NCI-H2196 treated with DMSO at 0.1 percent for 48 hours (cell line): ENCODE measurements at regions not wholly inside any gene's neighbourhood (a gene's known extent, or its start where the extent isn't known, plus 50 kb on each side); places are given as distances from the start of the nearest gene placed in this dataset.
"Not testable (repeated sequence)": the region's sequence is repeated elsewhere in the genome, so short reads cannot be mapped to it uniquely, and the experiment has no call there.

ENCODE experiments used
- DNase-seq: peaks from one replicate; lab custom pipeline; 2025; ENCODE audit not compliant: unreplicated experiment; lab: John Stamatoyannopoulos, UW

DNA sequence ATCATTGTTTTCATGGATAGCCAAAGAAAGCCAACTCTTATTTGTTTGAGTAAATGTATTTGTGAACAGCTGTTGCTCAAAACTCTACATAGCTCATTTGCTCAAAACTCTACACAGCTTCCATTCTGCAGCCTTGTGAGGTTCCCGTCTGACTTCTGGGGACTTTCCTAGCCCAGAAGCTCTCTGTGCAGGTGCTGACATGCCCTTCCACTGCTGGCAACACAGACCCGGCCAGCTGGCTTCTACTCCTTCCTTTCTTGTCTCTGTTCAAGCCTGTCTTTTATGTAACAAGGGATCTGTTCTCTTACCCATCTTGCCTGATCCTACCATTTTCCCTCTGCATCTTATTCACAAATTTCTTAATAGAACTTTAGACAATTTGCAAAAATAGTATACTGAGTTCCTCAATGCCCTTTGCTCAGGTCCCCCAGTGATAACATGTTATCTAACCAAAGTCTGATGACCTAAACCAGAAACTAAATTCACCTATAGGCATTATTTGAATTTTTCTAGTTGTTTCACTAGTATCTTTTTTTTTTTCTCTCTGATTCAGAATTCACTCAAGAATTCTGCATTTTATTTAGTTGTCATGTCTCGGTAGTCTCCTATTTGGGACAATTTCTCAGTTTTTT is 556.5 kb upstream of the SEMA6A start:
- no peak for DNase-seq

DNA sequence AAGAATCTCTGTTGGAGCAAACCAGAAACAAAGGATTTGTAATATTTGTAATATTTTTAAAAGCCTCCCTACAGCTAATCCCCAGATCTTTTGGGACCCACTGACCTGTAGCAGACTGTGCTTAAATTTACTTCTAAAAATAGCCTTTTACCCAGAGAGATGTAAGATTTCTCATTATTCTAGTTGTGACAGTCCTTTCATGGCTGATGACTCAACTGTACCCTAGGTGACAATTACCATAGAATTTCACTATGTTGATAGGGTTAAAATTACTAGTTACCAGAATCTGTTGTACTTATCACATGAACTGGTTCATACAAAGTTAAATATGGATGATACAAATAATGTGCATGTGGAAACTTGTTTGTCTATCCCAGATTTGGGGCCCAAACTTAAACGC is 543.9 kb upstream of the SEMA6A start:
- no peak for DNase-seq

GRCh38 chr5:117117314-117117713 is 542.7 kb upstream of the SEMA6A start:
- not testable (repeated sequence) for DNase-seq

DNA sequence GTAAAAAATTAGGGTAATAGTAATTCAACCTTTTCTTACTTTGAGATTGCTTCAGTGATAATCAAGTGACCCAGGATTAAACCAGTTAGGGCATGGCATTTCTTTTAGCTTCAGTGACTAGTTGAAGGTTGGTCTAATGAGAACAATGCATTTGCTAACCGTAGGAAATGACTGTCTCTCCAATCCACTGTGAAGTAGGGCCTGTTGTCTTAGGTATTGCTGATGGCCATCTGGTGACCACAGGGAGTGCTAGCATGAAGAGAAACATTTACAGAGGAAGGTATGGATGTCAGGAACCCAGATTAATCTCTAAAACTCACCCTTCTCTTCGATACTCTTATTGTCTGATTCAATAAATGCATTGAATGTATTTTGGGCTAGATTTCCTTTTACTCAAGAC is 535.9 kb upstream of the SEMA6A start:
- no peak for DNase-seq

GRCh38 chr5:117107859-117108258 is 533.2 kb upstream of the SEMA6A start:
- no peak for DNase-seq

GRCh38 chr5:117103703-117104102 is 529.1 kb upstream of the SEMA6A start:
- DNase-seq = no peak

DNA sequence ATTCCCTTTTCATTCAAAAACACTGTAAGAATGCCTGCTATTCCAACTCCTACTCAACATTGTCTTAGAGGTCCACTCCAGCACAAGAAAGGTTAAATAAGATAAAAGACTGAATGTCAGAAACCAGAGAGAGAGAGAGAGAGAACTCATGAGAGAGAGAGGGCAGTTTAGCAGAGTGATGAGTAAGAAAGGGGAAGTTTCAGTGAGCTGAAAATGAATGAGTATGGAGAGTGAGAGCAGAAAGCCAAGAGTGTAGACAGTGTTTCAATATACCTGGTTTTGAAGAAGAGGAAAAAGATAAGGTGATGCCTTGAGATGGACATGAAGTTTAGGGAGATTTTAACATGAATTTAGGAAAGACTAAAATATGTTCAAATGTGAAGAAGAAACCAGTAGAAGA is 528.0 kb upstream of the SEMA6A start:
- DNase-seq = no peak

DNA sequence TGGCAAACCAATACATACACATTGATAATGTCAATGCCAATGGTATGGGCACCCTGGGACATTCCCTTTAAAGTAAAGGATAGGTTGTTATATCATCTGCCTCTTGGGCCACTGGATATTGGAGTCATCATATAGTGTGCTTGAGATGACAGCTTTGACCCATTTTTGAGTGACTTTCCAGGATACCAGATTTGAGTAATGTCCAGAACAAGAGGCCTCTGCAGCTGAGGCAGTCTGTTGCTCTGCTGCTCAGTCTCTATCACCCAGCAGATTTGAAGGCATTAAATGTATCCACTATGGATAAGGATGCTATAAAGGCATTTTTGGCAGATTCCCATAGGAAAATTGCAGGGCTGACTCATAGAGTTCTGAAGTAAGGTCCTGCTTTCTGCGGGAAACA is 525.6 kb upstream of the SEMA6A start:
- no peak for DNase-seq

GRCh38 chr5:117098094-117098493 is 523.5 kb upstream of the SEMA6A start:
- no peak for DNase-seq

DNA sequence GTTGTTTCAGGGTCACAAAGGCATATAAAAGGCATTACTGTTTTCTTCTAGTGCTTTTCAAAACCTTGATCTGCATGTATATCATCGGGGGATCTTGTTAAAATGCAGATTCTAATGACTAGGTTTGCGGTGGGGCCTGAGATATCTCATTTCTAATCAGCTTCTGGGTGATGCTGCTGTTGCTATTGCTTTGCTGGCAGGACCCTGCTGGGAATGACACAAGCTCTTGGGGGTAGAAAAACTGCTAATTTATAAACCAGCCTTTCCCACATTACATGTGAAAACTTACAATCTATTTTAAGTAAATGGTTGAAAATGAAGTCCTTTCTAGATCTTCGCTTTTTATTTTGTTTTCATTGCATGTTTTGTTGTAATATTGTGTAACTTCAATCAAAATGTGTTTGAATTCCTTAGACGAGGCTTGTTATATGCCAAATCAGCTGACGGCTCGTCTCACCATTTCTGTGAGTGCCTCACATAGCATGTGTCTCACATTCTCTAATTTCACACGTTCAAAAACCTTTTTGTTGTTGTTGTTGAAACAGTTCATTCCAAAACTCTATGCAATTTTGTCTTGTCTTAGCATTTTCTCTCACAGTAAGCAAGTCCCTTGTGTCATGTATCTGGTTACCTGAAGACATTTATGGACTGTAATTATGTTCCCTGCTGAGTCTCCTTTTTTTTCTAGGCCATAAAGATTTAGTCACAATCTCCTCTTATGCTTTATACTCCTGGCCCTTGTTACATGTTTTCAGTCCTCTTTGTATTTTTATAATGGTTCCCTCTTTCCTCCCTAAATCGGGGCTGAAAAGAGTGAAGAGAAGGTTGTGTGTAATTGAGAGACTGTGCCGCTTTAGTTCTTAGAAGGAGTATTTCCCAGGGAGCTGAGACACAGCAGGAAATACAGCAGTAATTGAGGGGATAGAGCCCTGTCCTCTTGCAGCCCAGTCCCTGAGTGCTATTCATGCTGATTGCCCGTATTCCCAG is 521.0 kb upstream of the SEMA6A start:
- DNase-seq = no peak

- no peak for DNase-seq
Measured at GRCh38 chr5:117094114-117094815, 519.6 kb upstream of the SEMA6A start.

- no peak for DNase-seq
Measured at GRCh38 chr5:117093653-117094052, 519.0 kb upstream of the SEMA6A start.

- DNase-seq = no peak
Measured at GRCh38 chr5:117089001-117089400, 514.4 kb upstream of the SEMA6A start.

DNA sequence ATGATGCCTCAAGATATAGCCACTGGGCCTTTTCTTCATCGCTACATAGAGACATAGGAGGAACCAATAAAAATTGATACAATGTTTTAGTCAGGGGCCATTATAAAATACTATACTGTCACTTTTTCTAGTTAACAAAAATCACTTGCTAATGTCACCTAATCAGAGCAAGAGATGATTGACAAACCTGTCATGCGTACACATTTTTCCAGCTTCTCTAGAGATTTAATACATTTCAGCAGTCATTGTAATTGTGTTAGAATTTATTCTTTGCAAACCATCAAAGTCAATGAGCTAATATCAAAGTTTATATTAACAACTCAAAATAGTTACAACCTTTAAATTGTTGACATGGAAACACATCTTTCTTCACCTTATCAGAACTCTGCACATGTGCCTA is 513.6 kb upstream of the SEMA6A start:
- no peak for DNase-seq

DNA sequence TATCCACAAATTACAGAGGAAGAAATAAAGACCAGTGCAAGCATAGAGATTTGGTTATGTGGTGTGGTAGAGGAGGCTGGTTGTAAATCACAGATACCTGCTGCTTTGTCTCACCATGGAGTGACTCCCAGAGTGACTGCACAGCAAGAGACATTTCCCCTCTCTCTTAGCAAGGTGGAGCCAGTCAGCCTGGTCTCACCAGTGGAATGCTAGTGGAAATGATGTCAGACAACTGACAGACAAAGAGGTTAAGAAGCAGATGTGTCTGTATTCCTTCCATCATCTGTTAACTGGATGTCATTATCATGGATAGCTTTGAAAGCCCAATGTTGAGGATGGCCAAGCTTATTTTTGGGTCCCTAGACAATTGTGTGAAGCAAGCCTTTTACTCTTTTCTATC is 509.4 kb upstream of the SEMA6A start:
- DNase-seq = no peak

DNA sequence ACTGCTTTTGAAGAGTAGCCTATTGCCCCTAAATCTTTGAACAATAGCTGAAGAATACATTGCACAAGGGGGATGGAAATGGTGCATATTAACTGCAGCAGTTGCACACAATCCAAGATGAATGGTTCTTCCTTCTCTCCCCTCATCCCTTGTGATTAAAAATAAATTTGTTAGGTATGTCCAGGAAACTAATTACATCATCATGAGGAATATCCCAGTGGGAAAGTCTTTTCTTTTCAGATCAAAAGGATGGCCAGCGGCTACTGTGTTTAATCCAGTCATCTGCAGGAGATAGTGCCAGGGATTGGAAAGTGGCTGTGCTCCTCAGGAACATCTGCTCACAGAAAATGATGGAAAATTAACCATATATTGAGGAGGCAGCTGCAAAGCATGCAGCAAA is 508.4 kb upstream of the SEMA6A start:
- no peak for DNase-seq

- DNase-seq = no peak
Measured at GRCh38 chr5:117077142-117077541, 502.5 kb upstream of the SEMA6A start.

DNA sequence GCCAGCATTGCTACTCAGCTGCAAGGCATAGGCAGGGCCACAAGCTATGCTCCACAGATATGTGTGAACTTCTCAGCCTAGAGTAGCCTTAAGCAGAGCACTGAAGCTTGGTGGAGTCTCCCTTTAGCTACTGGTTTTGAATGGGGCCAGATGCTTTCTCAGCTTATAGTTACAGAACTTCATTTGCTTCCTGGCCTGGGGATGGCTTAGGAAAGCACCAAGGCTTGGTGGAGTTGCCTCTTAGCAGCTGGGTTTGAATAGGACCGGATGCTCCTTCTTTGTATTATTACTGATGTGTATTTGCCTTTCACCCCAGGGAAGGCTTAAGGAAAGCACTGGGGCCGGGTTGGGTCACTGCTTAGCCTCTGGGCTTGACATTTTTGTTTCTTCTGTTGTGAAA is 497.8 kb upstream of the SEMA6A start:
- DNase-seq = no peak

DNA sequence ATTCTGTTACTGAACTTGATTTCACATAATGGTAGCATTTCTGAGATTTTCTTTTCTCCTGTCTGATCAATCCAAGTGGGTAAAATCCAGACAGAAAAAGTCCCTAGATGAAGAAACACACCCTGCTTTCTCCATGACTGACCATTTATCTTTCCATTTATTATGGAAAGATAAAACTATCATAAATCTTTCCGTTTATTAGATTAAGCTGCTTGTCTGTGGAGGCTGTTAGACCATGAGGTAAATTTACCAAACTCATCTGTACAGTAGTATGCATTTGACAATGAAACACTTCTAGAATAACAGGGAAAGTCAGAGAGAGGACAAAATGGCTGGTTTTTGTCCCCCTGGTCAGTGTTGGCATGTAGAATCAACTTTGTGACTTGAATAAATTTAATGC is 491.2 kb upstream of the SEMA6A start:
- DNase-seq = no peak

DNA sequence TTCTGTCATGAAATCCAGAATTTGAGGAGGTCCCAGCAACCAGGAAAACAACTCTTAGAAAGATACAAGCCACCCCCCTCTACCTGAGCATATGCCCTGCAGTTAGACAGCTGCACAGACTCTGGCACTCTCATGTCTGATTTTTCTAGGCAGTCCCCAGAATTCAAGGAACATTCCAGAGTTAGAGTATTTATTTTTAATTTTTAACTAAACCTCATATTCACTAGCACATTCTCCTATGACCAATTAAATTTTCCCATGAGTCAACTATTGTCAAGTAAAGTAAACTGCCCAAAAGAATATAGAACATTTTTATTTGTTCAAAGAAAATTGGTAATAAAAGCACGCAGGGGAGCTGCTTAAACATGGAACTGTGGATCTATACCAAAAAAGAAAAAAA is 490.5 kb upstream of the SEMA6A start:
- no peak for DNase-seq

DNA sequence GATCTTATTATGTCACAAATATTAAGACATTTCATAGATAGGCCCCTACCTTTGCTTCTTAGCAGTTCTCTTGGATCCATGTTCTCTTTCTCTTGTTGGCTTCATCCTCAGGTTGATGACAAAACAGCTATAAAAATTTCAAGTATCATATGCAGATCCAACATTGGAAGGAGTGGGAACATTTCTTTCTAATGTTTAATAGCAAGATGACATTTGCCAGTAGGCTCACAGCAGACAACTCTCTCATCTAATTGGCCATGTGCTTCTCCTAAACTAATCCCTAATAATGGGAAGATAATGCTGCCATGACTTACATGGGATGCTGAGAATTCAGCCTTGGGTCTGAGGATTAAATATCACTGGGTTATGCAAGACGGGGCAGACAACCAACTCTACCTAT is 485.5 kb upstream of the SEMA6A start:
- DNase-seq = no peak

GRCh38 chr5:117058740-117059139 is 484.1 kb upstream of the SEMA6A start:
- no peak for DNase-seq
